K562 (cell line): ENCODE measurements at regions not wholly inside any gene's neighbourhood (a gene's known extent, or its start where the extent isn't known, plus 50 kb on each side); places are given as distances from the start of the nearest gene placed in this dataset.

Experiments used
- ATAC-seq: fragments of 200-7000 bp; cut with Tn5 transposase; 3 replicates; pipeline ENCODE4 v1.9.1; 2020; ENCODE audit warnings: moderate library complexity
- BruUV-seq: library from RNA; stranded (reverse); fragments of 400-500 nt; replicated peaks from 2 replicates; lab custom pipeline; 2021; lab: Mats Ljungman, UMichigan
- CTCF ChIA-PET: fragments of 300-600 bp; formaldehyde crosslinking; extraction: SDS; loops from one replicate; lab custom pipeline; 2021; ENCODE audit warnings: low intra/inter-chr PET ratio; lab: Yijun Ruan, JAX
- POLR2A ChIA-PET: fragments of 300-600, 350-650 bp; sonication (Branson Sonifier 250); formaldehyde crosslinking; extraction: SDS; loops from one replicate; lab custom pipeline; 2021; ENCODE audit warnings: antibody characterized with exemption, inconsistent platforms; lab: Yijun Ruan, JAX
- DNase-seq, 4 experiments: peaks; one replicate each; pipeline versions ENCODE4 v3.0.0 to v3.0.0-alpha.2; 2011 to 2018; ENCODE audit warnings: low spot score in 3 of 4, mixed read lengths in 3 of 4; ENCODE audit errors: extremely low read depth in 1 of 4
- FAIRE-seq: peaks from 2 replicates; lab custom pipeline; 2011; peaks lifted over from hg19 to GRCh38; lab: Jason Lieb, UNC
- H2AFZ ChIP-seq: 2 replicates; pipeline ENCODE4 v1.6.0; 2011; ENCODE audit warnings: low read depth, low read length, control low read depth, inconsistent platforms
- H3K27ac ChIP-seq: fragments of 200-600 bp; 3 replicates; pipeline ENCODE4 v1.8.0; 2011; ENCODE audit warnings: low read depth, mild to moderate bottlenecking, control low read depth, inconsistent platforms, low read length, moderate library complexity, mixed read lengths; ENCODE audit errors: extremely low read depth
- H3K27me3 ChIP-seq, 2 experiments: fragments of 300-600 bp in 1 of 2; 2 replicates in 1 of 2; 3 replicates in 1 of 2; pipeline versions ENCODE4 v1.6.0 to v1.8.0; 2011; ENCODE audit warnings: inconsistent platforms in 2 of 2, low read length in 2 of 2, mild to moderate bottlenecking in 1 of 2, mixed read lengths in 1 of 2, moderate library complexity in 1 of 2; ENCODE audit not compliant: control insufficient read depth in 2 of 2, insufficient read depth in 2 of 2
- H3K36me3 ChIP-seq: fragments of 300-600 bp; 3 replicates; pipeline ENCODE4 v1.8.0; 2011; ENCODE audit warnings: mild to moderate bottlenecking, low read length, inconsistent platforms; ENCODE audit not compliant: control insufficient read depth, insufficient read depth
- H3K4me1 ChIP-seq, 2 experiments: fragments of 200-600 bp in 1 of 2; replicated peaks in 1 of 2; 2 replicates in 1 of 2; 3 replicates in 1 of 2; pipeline versions ENCODE4 v1.5.1 to v1.8.0; 2011; ENCODE audit warnings: inconsistent platforms in 2 of 2, low read length in 2 of 2, mild to moderate bottlenecking in 1 of 2, mixed read lengths in 1 of 2, moderate library complexity in 1 of 2; ENCODE audit not compliant: control insufficient read depth in 2 of 2, insufficient read depth in 2 of 2
- H3K4me2 ChIP-seq: 2 replicates; pipeline ENCODE4 v1.6.1; 2011; ENCODE audit warnings: low read length, control low read depth, inconsistent platforms, mixed read lengths; ENCODE audit not compliant: insufficient read depth
- H3K4me3 ChIP-seq: fragments of 200-600 bp; sonication (generic), shearing (Covaris generic); 2 replicates; pipeline ENCODE4 v1.5.1; 2016; ENCODE audit warnings: control low read depth, inconsistent platforms
- H3K79me2 ChIP-seq: fragments of 200-600 bp; 3 replicates; pipeline ENCODE4 v1.8.0; 2011; ENCODE audit warnings: low read length, inconsistent platforms; ENCODE audit not compliant: control insufficient read depth, insufficient read depth
- H3K9ac ChIP-seq, 2 experiments: 2 replicates each; pipeline versions ENCODE4 v1.6.0 to v1.6.1; 2011; ENCODE audit warnings: low read depth in 2 of 2, low read length in 2 of 2, control low read depth in 1 of 2, inconsistent platforms in 1 of 2, mild to moderate bottlenecking in 1 of 2, mixed read lengths in 1 of 2; ENCODE audit not compliant: insufficient read depth in 1 of 2
- H3K9me1 ChIP-seq: one replicate; pipeline ENCODE4 v1.6.0; 2011; ENCODE audit warnings: inconsistent platforms, mild to moderate bottlenecking, low read length, moderate library complexity; ENCODE audit not compliant: control insufficient read depth, insufficient read depth
- H3K9me3 ChIP-seq: replicated peaks from 2 replicates; pipeline ENCODE4 v1.5.1; 2011; ENCODE audit warnings: low read depth, low read length, inconsistent platforms; ENCODE audit not compliant: control insufficient read depth, insufficient read depth
- H4K20me1 ChIP-seq: replicated peaks from 2 replicates; pipeline ENCODE4 v1.6.1; 2011; ENCODE audit warnings: low read length, inconsistent platforms, mixed read lengths; ENCODE audit not compliant: control insufficient read depth, insufficient read depth
- BRF1 ChIP-seq: IDR thresholded peaks from 3 replicates; pipeline ENCODE4 v1.6.1; 2011; ENCODE audit warnings: borderline replicate concordance, mild to moderate bottlenecking; ENCODE audit not compliant: insufficient read length; ENCODE audit errors: extremely low read depth
- HOMEZ ChIP-seq: fragments of 250-450 bp; sonication (Bioruptor Pico); IDR thresholded peaks from 2 replicates; pipeline ENCODE4 v1.4.0; 2020; ENCODE audit warnings: mild to moderate bottlenecking, moderate library complexity
- PATZ1 ChIP-seq: fragments of 250-450 bp; sonication (Bioruptor Pico); IDR thresholded peaks from 2 replicates; pipeline ENCODE4 v1.5.0; 2020; ENCODE audit warnings: mild to moderate bottlenecking, borderline replicate concordance
- PTTG1 ChIP-seq: fragments of 450-650 bp; IDR thresholded peaks from 2 replicates; pipeline ENCODE4 v1.6.1; 2016; ENCODE audit warnings: low read depth, mild to moderate bottlenecking, missing genetic modification characterization, missing compliant biosample characterization
- SAP30 ChIP-seq: fragments of 200-600 bp; sonication (generic); IDR thresholded peaks from 2 replicates; pipeline ENCODE4 v1.6.1; 2012; ENCODE audit warnings: borderline replicate concordance, low read depth, mild to moderate bottlenecking, moderate library complexity, low read length, control low read depth, inconsistent platforms; ENCODE audit not compliant: insufficient read depth, poor library complexity, severe bottlenecking
- ZNF146 ChIP-seq: IDR thresholded peaks from one replicate; pipeline ENCODE4 v1.6.1; 2018; ENCODE audit warnings: missing compliant biosample characterization; ENCODE audit not compliant: unreplicated experiment
- ZNF445 ChIP-seq: fragments of 250-450 bp; sonication (Bioruptor Pico); IDR thresholded peaks from 2 replicates; pipeline ENCODE4 v1.4.0; 2020; ENCODE audit warnings: low read depth, mild to moderate bottlenecking, moderate library complexity
- ZNF609 ChIP-seq: sonication (generic); formaldehyde crosslinking; IDR thresholded peaks from 2 replicates; pipeline ENCODE4 v1.8.1; 2023; ENCODE audit warnings: missing genetic modification reagents, mild to moderate bottlenecking, borderline replicate concordance
- WGBS: fragments of 100-300 bp; shearing (Covaris generic); methylation state at CpG from one replicate; pipeline ENCODE4 v1.1.6; 2016; ENCODE audit warnings: low coverage, mixed read lengths; ENCODE audit not compliant: insufficient coverage; ENCODE audit errors: missing lambda C conversion rate; 5-methylcytosine and 5-hydroxymethylcytosine counted together
- in situ Hi-C: fragments of 300-500 bp; cut with MboI; formaldehyde crosslinking; loops from 4 replicates; pipeline ENCODE4 v1.15.0; 2018; ENCODE audit warnings: inconsistent platforms, mixed read lengths
- intact Hi-C: fragments of 100-400 bp; cut with micrococcal nuclease; formaldehyde crosslinking; loops from 2 replicates; pipeline ENCODE4 v1.14.2; 2022

- POLR2A ChIA-PET = interaction anchor here (0.7 kb wide), 1 partner anchor 1054 kb away, joined by 3 read pairs; no protein-coding TSS in a partner anchor
Observed at GRCh38 chr9:108363311-108363710, 492.5 kb downstream of the ACTL7B start.

More at GRCh38 chr9:108363311-108363710, 492.5 kb downstream of the ACTL7B start:
- CTCF ChIA-PET = no interaction called here
- TF ChIP-seq ZNF445 (CRISPR knock-in tag) = no peak
- TF ChIP-seq HOMEZ (CRISPR knock-in tag) = no peak
- no peak for TF ChIP-seq SAP30
- no peak for TF ChIP-seq ZNF609
- no peak for TF ChIP-seq BRF1
- TF ChIP-seq PTTG1 (tag) = no peak
- no peak for TF ChIP-seq PATZ1 (CRISPR knock-in tag)
- no peak for TF ChIP-seq ZNF146
- TF ChIP-seq, all 486 proteins: peak for 0
- no peak for ATAC-seq
- no peaks in the 10 kb centered on the region for H4K20me1 ChIP-seq
- intact Hi-C loops (no loop called here), in situ Hi-C loops (no loop called here)
- 0% methylated on average over 1 of the region's 1 CpG for WGBS
- H3K9me1 ChIP-seq = no peaks in the 10 kb centered on the region
- H3K9me3 ChIP-seq = no peaks in the 10 kb centered on the region
- no peak overlapping the region for H3K4me3 ChIP-seq
- no peak overlapping the region for H3K9ac ChIP-seq
- no peak overlapping the region for H2AFZ ChIP-seq
- H3K4me1 ChIP-seq = no peaks in the 10 kb centered on the region
- H3K27me3 ChIP-seq = no peaks in the 10 kb centered on the region
- no peak overlapping the region for H3K4me2 ChIP-seq
- no peaks in the 10 kb centered on the region for H3K79me2 ChIP-seq
- BruUV-seq = no TSS peak
- no peak overlapping the region for H3K27ac ChIP-seq
- no peak for DNase-seq
- no peaks in the 10 kb centered on the region for H3K36me3 ChIP-seq
- FAIRE-seq = no peak
